ENCODE measurements at regions not wholly inside any gene's neighbourhood (a gene's known extent, or its start where the extent isn't known, plus 50 kb on each side); places are given as distances from the start of the nearest gene placed in this dataset.

- H3K79me2 ChIP-seq (ENCODE audit: insufficient read depth, low read length), result no peaks in the 10 kb centered on the region
- no peak overlapping the region for H3K4me2 ChIP-seq (ENCODE audit: low read depth, low read length, poor library complexity, severe bottlenecking)
- H3F3A ChIP-seq (ENCODE audit: insufficient read depth), result no peaks in the 10 kb centered on the region
- no peaks in the 10 kb centered on the region for H3K36me3 ChIP-seq (ENCODE audit: low read length)
- H3K9me2 ChIP-seq (replicated peaks; ENCODE audit: insufficient read depth, low read length), result no peaks in the 10 kb centered on the region
- no peak overlapping the region for H3K4me3 ChIP-seq (ENCODE audit: insufficient read depth, low read length, poor library complexity, severe bottlenecking)
- H3K27me3 ChIP-seq (ENCODE audit: low read length), result no peaks in the 10 kb centered on the region
- no peaks in the 10 kb centered on the region for H4K20me1 ChIP-seq (ENCODE audit: low read depth, low read length)
- no peak overlapping the region for H3K9ac ChIP-seq (ENCODE audit: low read length)
- H2AFZ ChIP-seq (ENCODE audit: low read depth, low read length, severe bottlenecking), result no peak overlapping the region
- TF ChIP-seq EZH2phosphoT487 (conservative IDR thresholded peaks at IDR 0.05; ENCODE audit: low read length) (no peak), CTCF (IDR thresholded peaks at IDR 0.05; ENCODE audit: insufficient read depth, low read length, poor library complexity, severe bottlenecking) (no peak)
- H3K9me3 ChIP-seq (ENCODE audit: insufficient read depth, low read length), result no peaks in the 10 kb centered on the region
- no peak overlapping the region for H3K27ac ChIP-seq (ENCODE audit: low read depth, low read length)
Measured at GRCh38 chr13:90154311-90154960, 1193.1 kb upstream of the MIR17HG start.

DNA sequence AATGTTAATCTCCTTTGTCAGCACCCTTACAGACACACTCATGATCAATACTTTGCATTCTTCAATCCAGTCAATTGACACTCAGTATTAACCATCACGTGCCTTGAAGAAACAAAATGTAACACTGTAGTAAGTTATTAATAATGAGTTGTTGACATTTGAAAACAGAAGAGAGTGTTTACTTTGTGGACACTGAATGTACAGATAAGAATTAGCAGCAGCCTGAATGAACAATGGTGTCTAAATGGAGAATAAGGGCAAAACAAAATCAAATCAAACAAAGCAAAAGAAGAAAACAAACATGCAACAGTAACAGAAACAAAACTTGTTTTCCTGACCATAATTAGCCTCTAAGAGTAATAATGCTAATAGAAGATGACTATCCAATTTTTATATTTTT is 1191.1 kb upstream of the MIR17HG start:
- Histone ChIP-seq H3K9ac (ENCODE audit: low read length) (no peak overlapping the region), H3K9me3 (ENCODE audit: insufficient read depth, low read length) (no peaks in the 10 kb centered on the region), H4K20me1 (ENCODE audit: low read depth, low read length) (no peaks in the 10 kb centered on the region), H2AFZ (ENCODE audit: low read depth, low read length, severe bottlenecking) (no peak overlapping the region), H3K79me2 (ENCODE audit: insufficient read depth, low read length) (no peaks in the 10 kb centered on the region), H3K9me2 (replicated peaks; ENCODE audit: insufficient read depth, low read length) (no peaks in the 10 kb centered on the region), H3K27me3 (ENCODE audit: low read length) (no peaks in the 10 kb centered on the region), H3K36me3 (ENCODE audit: low read length) (no peaks in the 10 kb centered on the region), H3F3A (ENCODE audit: insufficient read depth) (no peaks in the 10 kb centered on the region), H3K4me3 (ENCODE audit: insufficient read depth, low read length, poor library complexity, severe bottlenecking) (no peak overlapping the region), H3K27ac (ENCODE audit: low read depth, low read length) (no peak overlapping the region), H3K4me2 (ENCODE audit: low read depth, low read length, poor library complexity, severe bottlenecking) (no peak overlapping the region)
- TF ChIP-seq EZH2phosphoT487 (conservative IDR thresholded peaks at IDR 0.05; ENCODE audit: low read length) (no peak), CTCF (IDR thresholded peaks at IDR 0.05; ENCODE audit: insufficient read depth, low read length, poor library complexity, severe bottlenecking) (no peak)

DNA sequence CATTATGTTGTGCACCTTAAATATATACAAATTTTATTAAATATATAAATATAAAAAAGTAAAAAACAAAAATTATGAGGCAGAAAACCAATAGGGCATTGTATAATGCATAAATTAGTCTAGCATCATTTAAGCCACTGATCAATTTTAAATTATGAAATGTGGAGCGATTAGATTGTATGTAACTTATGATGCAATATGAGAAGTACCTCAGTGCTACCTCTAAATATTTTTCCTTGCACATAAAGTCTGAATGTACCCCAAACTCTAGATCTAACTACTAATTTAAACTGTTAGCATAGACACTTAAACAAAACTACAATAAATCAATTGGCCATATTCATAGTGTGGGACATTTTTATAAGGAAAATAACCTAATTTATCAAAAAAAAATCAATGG is 1178.5 kb upstream of the MIR17HG start:
- Histone ChIP-seq H3K9me2 (replicated peaks; ENCODE audit: insufficient read depth, low read length) (no peaks in the 10 kb centered on the region), H3K4me3 (ENCODE audit: insufficient read depth, low read length, poor library complexity, severe bottlenecking) (no peak overlapping the region), H4K20me1 (ENCODE audit: low read depth, low read length) (no peaks in the 10 kb centered on the region), H3K27me3 (ENCODE audit: low read length) (no peaks in the 10 kb centered on the region), H2AFZ (ENCODE audit: low read depth, low read length, severe bottlenecking) (no peak overlapping the region), H3K9ac (ENCODE audit: low read length) (no peak overlapping the region), H3F3A (ENCODE audit: insufficient read depth) (no peaks in the 10 kb centered on the region), H3K36me3 (ENCODE audit: low read length) (no peaks in the 10 kb centered on the region), H3K79me2 (ENCODE audit: insufficient read depth, low read length) (no peaks in the 10 kb centered on the region), H3K9me3 (ENCODE audit: insufficient read depth, low read length) (no peaks in the 10 kb centered on the region), H3K4me2 (ENCODE audit: low read depth, low read length, poor library complexity, severe bottlenecking) (no peak overlapping the region), H3K27ac (ENCODE audit: low read depth, low read length) (no peak overlapping the region)
- no peak for TF ChIP-seq EZH2phosphoT487 (conservative IDR thresholded peaks at IDR 0.05; ENCODE audit: low read length)
- no peak for TF ChIP-seq CTCF (IDR thresholded peaks at IDR 0.05; ENCODE audit: insufficient read depth, low read length, poor library complexity, severe bottlenecking)
